GM12878 (cell line): ENCODE measurements at regions not wholly inside any gene's neighbourhood (a gene's known extent, or its start where the extent isn't known, plus 50 kb on each side); places are given as distances from the start of the nearest gene placed in this dataset.

Experiments used
- CHD2 ChIP-seq: IDR thresholded peaks from 2 replicates; pipeline ENCODE4 v1.6.1; 2011; ENCODE audit warnings: low read depth, low read length, improper control_type of control experiment, borderline replicate concordance
- CHD4 ChIP-seq: fragments of 200-600 bp; sonication (generic); IDR thresholded peaks from 2 replicates; pipeline ENCODE4 v1.6.1; 2016; ENCODE audit warnings: mild to moderate bottlenecking
- MTA3 ChIP-seq: IDR thresholded peaks from 2 replicates; pipeline ENCODE4 v1.6.1; 2012; ENCODE audit warnings: low read length, inconsistent platforms, borderline replicate concordance
- PAX8 ChIP-seq: fragments of 450-650 bp; IDR thresholded peaks from 2 replicates; pipeline ENCODE4 v1.6.1; 2017; ENCODE audit warnings: mild to moderate bottlenecking, moderate library complexity
- POLR2A ChIP-seq: IDR thresholded peaks from 2 replicates; pipeline ENCODE4 v1.6.1; 2011; ENCODE audit warnings: low read depth, mild to moderate bottlenecking, low read length
- POLR2AphosphoS5 ChIP-seq: IDR thresholded peaks from 2 replicates; pipeline ENCODE4 v1.6.1; 2011; ENCODE audit warnings: mild to moderate bottlenecking, low read length, inconsistent platforms
- REST ChIP-seq: IDR thresholded peaks from 2 replicates; pipeline ENCODE4 v1.6.1; 2012; ENCODE audit warnings: mild to moderate bottlenecking, low read depth, low read length
- SREBF2 ChIP-seq: IDR thresholded peaks from 2 replicates; pipeline ENCODE4 v1.6.1; 2012; ENCODE audit warnings: mild to moderate bottlenecking, low read length
- SRF ChIP-seq, 2 experiments: IDR thresholded peaks; 2 replicates each; pipeline ENCODE4 v1.6.1; 2011; ENCODE audit warnings: low read depth in 2 of 2, low read length in 2 of 2, mild to moderate bottlenecking in 1 of 2, moderate library complexity in 1 of 2
- USF1 ChIP-seq: IDR thresholded peaks from 2 replicates; pipeline ENCODE4 v1.6.1; 2011; ENCODE audit warnings: borderline replicate concordance, low read depth, mild to moderate bottlenecking, moderate library complexity, mixed read lengths, low read length; ENCODE audit not compliant: insufficient read depth; ENCODE audit errors: extremely low read length
- YY1 ChIP-seq: IDR thresholded peaks from 2 replicates; pipeline ENCODE4 v1.6.1; 2011; ENCODE audit warnings: low read depth, mild to moderate bottlenecking, low read length
- TF ChIP-seq, protein P1 (sequence below), 3 experiments: IDR thresholded peaks in 2 of 3; conservative IDR thresholded peaks in 1 of 3; 2 replicates each; pipeline ENCODE4 v1.5.1; 2011; ENCODE audit warnings: low read depth in 3 of 3, low read length in 3 of 3, mild to moderate bottlenecking in 3 of 3, control low read depth in 2 of 3, moderate library complexity in 2 of 3, inconsistent platforms in 1 of 3, mixed read lengths in 1 of 3; ENCODE audit not compliant: control insufficient read depth in 2 of 3, insufficient read depth in 1 of 3; ENCODE audit errors: extremely low read depth in 1 of 3

DNA sequence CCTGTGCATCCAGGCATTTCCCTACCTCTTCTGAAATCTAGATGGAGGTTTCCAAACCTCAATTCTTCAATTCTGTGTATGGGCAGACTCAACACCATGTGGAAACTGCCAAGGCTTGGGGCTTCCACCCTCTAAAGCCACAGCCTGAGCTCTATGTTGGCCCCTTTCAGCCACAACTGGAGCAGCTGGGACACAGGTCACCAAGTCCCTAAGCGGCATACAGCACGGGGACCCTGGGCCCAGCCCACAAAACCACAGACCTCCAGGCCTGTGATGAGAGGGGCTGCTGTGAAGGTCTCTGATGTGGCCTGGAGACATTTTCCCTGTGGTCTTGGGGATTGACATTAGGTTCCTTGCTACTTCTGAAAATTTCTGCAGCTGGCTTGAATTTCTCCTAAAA lies 255.4 kb downstream of the TDRD15 start:
- no peak for TF ChIP-seq SRF (IDR thresholded peaks at IDR 0.05; ENCODE audit: low read depth in 2 of 2, low read length in 2 of 2)
- no peak for TF ChIP-seq CHD4
- TF ChIP-seq REST, result no peak
- TF ChIP-seq CHD2, result no peak
- TF ChIP-seq SREBF2, result no peak
- no peak for TF ChIP-seq POLR2AphosphoS5
- TF ChIP-seq, protein P1, sequence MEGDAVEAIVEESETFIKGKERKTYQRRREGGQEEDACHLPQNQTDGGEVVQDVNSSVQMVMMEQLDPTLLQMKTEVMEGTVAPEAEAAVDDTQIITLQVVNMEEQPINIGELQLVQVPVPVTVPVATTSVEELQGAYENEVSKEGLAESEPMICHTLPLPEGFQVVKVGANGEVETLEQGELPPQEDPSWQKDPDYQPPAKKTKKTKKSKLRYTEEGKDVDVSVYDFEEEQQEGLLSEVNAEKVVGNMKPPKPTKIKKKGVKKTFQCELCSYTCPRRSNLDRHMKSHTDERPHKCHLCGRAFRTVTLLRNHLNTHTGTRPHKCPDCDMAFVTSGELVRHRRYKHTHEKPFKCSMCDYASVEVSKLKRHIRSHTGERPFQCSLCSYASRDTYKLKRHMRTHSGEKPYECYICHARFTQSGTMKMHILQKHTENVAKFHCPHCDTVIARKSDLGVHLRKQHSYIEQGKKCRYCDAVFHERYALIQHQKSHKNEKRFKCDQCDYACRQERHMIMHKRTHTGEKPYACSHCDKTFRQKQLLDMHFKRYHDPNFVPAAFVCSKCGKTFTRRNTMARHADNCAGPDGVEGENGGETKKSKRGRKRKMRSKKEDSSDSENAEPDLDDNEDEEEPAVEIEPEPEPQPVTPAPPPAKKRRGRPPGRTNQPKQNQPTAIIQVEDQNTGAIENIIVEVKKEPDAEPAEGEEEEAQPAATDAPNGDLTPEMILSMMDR (IDR thresholded peaks at IDR 0.05 in 2 of 3, conservative IDR thresholded peaks at IDR 0.05 in 1 of 3; ENCODE audit: control insufficient read depth in 2 of 3, extremely low read depth in 1 of 3, insufficient read depth in 1 of 3, low read depth in 3 of 3, low read length in 3 of 3), result no peak
- no peak for TF ChIP-seq PAX8
- TF ChIP-seq MTA3, result no peak
- no peak for TF ChIP-seq YY1
- TF ChIP-seq POLR2A, result no peak
- TF ChIP-seq USF1, result no peak
